Natural killer cell treated with Interleukin-12 subunit alpha and Interleukin-12 subunit beta and Interleukin-15 and Interleukin-18, amount 100 ng/mL, for 72 hours (primary cell): ENCODE measurements at regions not wholly inside any gene's neighbourhood (a gene's known extent, or its start where the extent isn't known, plus 50 kb on each side); places are given as distances from the start of the nearest gene placed in this dataset.
A peak's percentile ranks its signal among the peaks of the same experiment; 100 is the strongest.

Experiments
- ATAC-seq, 2 donors: fragments of 150-1000 bp; cut with Tn5 transposase in 1 of 2; sonication (Bioruptor Pico), chemical (Tn5 transposase) in 1 of 2; 2 replicates each; pipeline ENCODE4 v1.10.0; 2021
- DNase-seq: peaks from one replicate; pipeline ENCODE4 v3.0.0; 2022; ENCODE audit warnings: low spot score
- H3K27ac Mint-ChIP-seq, 2 donors: 1 replicate in 1 of 2; 2 replicates in 1 of 2; pipeline ENCODE4 v1.8.0; 2022; ENCODE audit warnings: mixed read lengths in 2 of 2, mild to moderate bottlenecking in 1 of 2, moderate library complexity in 1 of 2
- H3K27me3 Mint-ChIP-seq, 2 donors: 1 replicate in 1 of 2; 2 replicates in 1 of 2; pipeline ENCODE4 v1.8.0; 2022; ENCODE audit warnings: mixed read lengths in 2 of 2
- H3K36me3 Mint-ChIP-seq: one replicate; pipeline ENCODE4 v1.8.0; 2022; ENCODE audit warnings: mixed read lengths
- H3K4me1 Mint-ChIP-seq, 2 donors: 1 replicate in 1 of 2; 2 replicates in 1 of 2; pipeline ENCODE4 v1.8.0; 2022; ENCODE audit warnings: low read depth in 2 of 2, mixed read lengths in 2 of 2, mild to moderate bottlenecking in 1 of 2
- H3K4me3 Mint-ChIP-seq: one replicate; pipeline ENCODE4 v1.8.0; 2022; ENCODE audit warnings: mixed read lengths
- H3K9me3 Mint-ChIP-seq: 2 replicates; pipeline ENCODE4 v1.8.0; 2022; ENCODE audit warnings: mixed read lengths

DNA sequence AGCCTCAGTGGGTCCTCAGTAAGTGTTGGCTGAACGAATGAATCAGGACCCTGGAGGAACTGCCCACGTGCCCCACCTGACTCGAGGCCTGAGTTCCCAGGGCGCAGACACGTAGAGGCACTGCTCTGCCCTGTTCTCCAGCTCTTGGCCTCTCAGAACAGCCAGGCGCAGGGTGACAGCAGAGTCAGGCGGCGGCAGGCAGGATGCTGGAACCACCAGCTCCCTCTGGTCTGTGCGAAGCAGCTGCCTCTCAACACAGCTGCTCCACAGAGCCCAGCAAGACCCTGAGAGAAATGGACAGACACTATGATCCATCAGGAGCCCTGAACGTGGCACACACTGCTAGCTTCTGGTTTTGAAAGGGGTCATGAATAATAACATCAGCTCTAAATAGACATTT lies 53.1 kb upstream of the BCO1 start:
- H3K36me3 Mint-ChIP-seq, result no peaks in the 10 kb centered on the region
- no peak overlapping the region for H3K4me3 Mint-ChIP-seq
- no peak for DNase-seq
- H3K4me1 Mint-ChIP-seq, result no peaks in the 10 kb centered on the region
- no peaks in the 10 kb centered on the region for H3K9me3 Mint-ChIP-seq
- no peak overlapping the region for H3K27ac Mint-ChIP-seq
- H3K27me3 Mint-ChIP-seq, result peaks cover 4 to 6% of the 10 kb centered on the region in 2 donors
- ATAC-seq, result no peak

GRCh38 chr16:81181013-81181720 lies 57.3 kb upstream of the BCO1 start:
- ATAC-seq, result no peak
- Mint-ChIP-seq H3K27ac (no peak overlapping the region), H3K4me1 (no peaks in the 10 kb centered on the region), H3K36me3 (no peaks in the 10 kb centered on the region), H3K9me3 (no peaks in the 10 kb centered on the region), H3K27me3 (peaks cover 3 to 4% of the 10 kb centered on the region in 2 donors), H3K4me3 (no peak overlapping the region)
- no peak for DNase-seq

GRCh38 chr16:81180578-81180977 lies 57.9 kb upstream of the BCO1 start:
- Mint-ChIP-seq H3K4me1 (no peaks in the 10 kb centered on the region), H3K27me3 (peaks cover 4 to 9% of the 10 kb centered on the region in 2 donors), H3K36me3 (no peaks in the 10 kb centered on the region), H3K4me3 (no peak overlapping the region), H3K27ac (no peak overlapping the region), H3K9me3 (no peaks in the 10 kb centered on the region)
- DNase-seq, result no peak
- no peak for ATAC-seq

- Mint-ChIP-seq H3K4me3 (no peak overlapping the region), H3K9me3 (no peaks in the 10 kb centered on the region)
Observed at GRCh38 chr16:81179219-81179618, 59.3 kb upstream of the BCO1 start.

DNA sequence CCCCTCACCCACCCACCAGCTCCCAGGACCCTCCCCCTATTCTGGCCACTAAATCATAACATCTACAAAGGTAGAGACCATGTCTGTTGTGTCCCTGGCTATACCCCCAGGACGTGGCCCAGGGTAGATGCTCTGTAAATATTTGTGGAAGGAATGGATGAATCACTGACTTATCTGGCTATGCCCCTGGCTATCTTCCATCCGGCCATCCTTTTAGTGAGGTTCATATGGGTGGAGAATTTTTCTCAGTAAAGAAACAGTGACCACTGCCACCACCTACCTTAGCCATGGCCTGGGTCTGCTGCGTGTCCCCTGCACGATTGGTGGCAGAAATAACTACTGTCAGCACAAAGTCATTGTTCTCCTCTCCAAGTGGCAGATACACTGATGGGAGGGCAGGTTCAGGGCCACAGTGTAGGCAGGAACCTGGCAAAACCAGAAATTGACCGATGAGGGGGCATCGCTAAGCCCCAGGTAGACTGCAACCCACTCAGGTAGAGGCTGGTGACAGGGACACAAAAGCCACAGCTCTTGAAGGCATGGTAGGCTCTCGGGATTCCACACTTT lies 63.1 kb upstream of the BCO1 start:
- Mint-ChIP-seq H3K27me3 (peaks cover 6 to 12% of the 10 kb centered on the region in 2 donors), H3K4me1 (no peaks in the 10 kb centered on the region)

More at GRCh38 chr16:81179219-81179618, 59.3 kb upstream of the BCO1 start:
- Mint-ChIP-seq H3K27me3 (peaks cover 4 to 12% of the 10 kb centered on the region in 2 donors), H3K4me1 (no peaks in the 10 kb centered on the region), H3K27ac (no peak overlapping the region), H3K36me3 (no peaks in the 10 kb centered on the region)
- ATAC-seq (no peak), DNase-seq (no peak)

DNA sequence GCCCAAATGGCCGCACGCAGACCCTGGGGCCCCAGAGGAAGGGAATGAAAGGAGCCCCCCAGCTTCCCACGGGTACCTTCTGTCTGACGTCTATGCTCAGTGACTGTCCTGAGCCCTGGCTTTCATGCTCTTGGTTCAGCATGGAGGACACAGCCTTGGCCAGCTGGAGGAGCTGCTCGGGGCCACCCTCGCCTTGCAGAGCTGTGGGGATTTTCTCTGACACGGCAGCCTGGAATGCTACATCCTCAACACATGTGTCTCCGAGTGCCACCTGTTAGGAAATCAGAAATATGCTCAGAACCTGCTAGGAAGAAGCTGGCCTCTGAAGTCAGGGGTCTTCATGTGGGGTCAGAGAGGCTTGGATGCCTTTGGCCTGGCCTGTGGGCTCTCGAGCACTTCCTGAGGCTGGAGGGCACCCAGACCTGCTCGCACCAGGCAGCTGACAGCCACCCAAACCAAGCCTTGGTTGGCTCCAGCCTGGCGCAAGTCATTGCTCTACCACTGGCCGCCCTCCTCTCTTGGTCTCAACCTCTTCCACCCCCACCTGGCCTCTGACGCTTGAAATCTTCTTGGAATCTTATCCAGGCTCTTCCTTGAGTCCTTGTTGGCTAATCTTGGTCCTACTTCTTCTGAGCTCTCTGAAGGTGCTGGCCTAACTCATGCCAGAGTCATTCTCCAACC lies 63.7 kb upstream of the BCO1 start:
- Mint-ChIP-seq H3K27me3 (peaks cover 5 to 12% of the 10 kb centered on the region in 2 donors), H3K4me3 (no peak overlapping the region), H3K4me1 (no peaks in the 10 kb centered on the region), H3K9me3 (no peaks in the 10 kb centered on the region), H3K36me3 (no peaks in the 10 kb centered on the region), H3K27ac (no peak overlapping the region)
- ATAC-seq, result no peak
- no peak for DNase-seq

More for the DNA sequence above, 63.1 kb upstream of the BCO1 start:
- no peak for DNase-seq
- H3K9me3 Mint-ChIP-seq, result no peaks in the 10 kb centered on the region
- H3K4me3 Mint-ChIP-seq, result no peak overlapping the region
- H3K27ac Mint-ChIP-seq, result no peak overlapping the region
- H3K36me3 Mint-ChIP-seq, result no peaks in the 10 kb centered on the region
- no peak for ATAC-seq

GRCh38 chr16:81172769-81173658 lies 65.5 kb upstream of the BCO1 start:
- peaks cover 8 to 21% of the 10 kb centered on the region in 2 donors for H3K27me3 Mint-ChIP-seq
- H3K4me3 Mint-ChIP-seq, result no peak overlapping the region
- H3K27ac Mint-ChIP-seq, result no peak overlapping the region
- no peaks in the 10 kb centered on the region for H3K36me3 Mint-ChIP-seq
- no peaks in the 10 kb centered on the region for H3K9me3 Mint-ChIP-seq
- ATAC-seq, result no peak
- no peak for DNase-seq
- H3K4me1 Mint-ChIP-seq, result no peaks in the 10 kb centered on the region

DNA sequence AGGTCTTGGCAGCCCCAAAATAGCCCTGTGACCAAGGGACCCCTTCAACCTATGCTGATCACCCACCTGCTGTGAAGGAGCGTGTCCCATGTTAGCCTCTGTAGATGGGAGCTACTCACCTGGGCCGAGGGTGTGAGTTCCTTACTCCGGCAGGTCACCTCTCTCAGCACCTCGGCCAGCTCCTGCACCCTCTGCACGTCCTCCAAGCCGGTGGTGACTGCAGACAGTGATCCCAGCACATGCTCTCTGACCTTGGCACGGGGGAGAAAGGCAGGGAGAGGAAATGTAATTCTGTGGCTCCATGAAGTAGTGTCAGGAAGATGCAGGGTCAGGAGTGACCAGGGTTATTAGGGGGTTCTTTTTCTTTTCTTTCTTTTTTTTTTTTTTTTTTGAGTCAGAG lies 67.7 kb upstream of the BCO1 start:
- no peaks in the 10 kb centered on the region for H3K36me3 Mint-ChIP-seq
- H3K27ac Mint-ChIP-seq, result no peak overlapping the region
- ATAC-seq, result no peak

GRCh38 chr16:81168406-81168805 lies 70.1 kb upstream of the BCO1 start:
- no peaks in the 10 kb centered on the region for H3K9me3 Mint-ChIP-seq
- no peak for DNase-seq
- H3K27me3 Mint-ChIP-seq, result peaks cover 10 to 19% of the 10 kb centered on the region in 2 donors
- ATAC-seq, result no peak
- H3K4me3 Mint-ChIP-seq, result no peak overlapping the region
- no peak overlapping the region for H3K27ac Mint-ChIP-seq
- no peaks in the 10 kb centered on the region for H3K36me3 Mint-ChIP-seq
- H3K4me1 Mint-ChIP-seq, result no peaks in the 10 kb centered on the region

More for the DNA sequence above, 67.7 kb upstream of the BCO1 start:
- Mint-ChIP-seq H3K9me3 (no peaks in the 10 kb centered on the region), H3K4me1 (no peaks in the 10 kb centered on the region), H3K4me3 (no peak overlapping the region), H3K27me3 (peaks cover 10 to 24% of the 10 kb centered on the region in 2 donors)
- no peak for DNase-seq

GRCh38 chr16:81167851-81168250 lies 70.6 kb upstream of the BCO1 start:
- H3K9me3 Mint-ChIP-seq, result no peaks in the 10 kb centered on the region
- no peak for DNase-seq
- no peaks in the 10 kb centered on the region for H3K36me3 Mint-ChIP-seq
- ATAC-seq, result no peak
- H3K4me1 Mint-ChIP-seq, result no peaks in the 10 kb centered on the region
- H3K27ac Mint-ChIP-seq, result no peak overlapping the region
- no peak overlapping the region for H3K4me3 Mint-ChIP-seq
- H3K27me3 Mint-ChIP-seq, result peaks cover 10 to 19% of the 10 kb centered on the region in 2 donors

- H3K27me3 Mint-ChIP-seq, result peaks cover 10 to 19% of the 10 kb centered on the region in 2 donors
- H3K9me3 Mint-ChIP-seq, result no peaks in the 10 kb centered on the region
- no peaks in the 10 kb centered on the region for H3K36me3 Mint-ChIP-seq
- no peak overlapping the region for H3K27ac Mint-ChIP-seq
- DNase-seq (no peak), ATAC-seq (no peak)
- H3K4me3 Mint-ChIP-seq, result no peak overlapping the region
- no peaks in the 10 kb centered on the region for H3K4me1 Mint-ChIP-seq
Observed at GRCh38 chr16:81166417-81167300, 70.5 kb upstream of the GCSH start.

GRCh38 chr16:81165411-81166097 lies 69.4 kb upstream of the GCSH start:
- no peak overlapping the region for H3K4me3 Mint-ChIP-seq
- no peaks in the 10 kb centered on the region for H3K9me3 Mint-ChIP-seq
- no peak overlapping the region for H3K27ac Mint-ChIP-seq
- H3K27me3 Mint-ChIP-seq, result peaks cover 7 to 19% of the 10 kb centered on the region in 2 donors
- H3K4me1 Mint-ChIP-seq, result no peaks in the 10 kb centered on the region
- no peaks in the 10 kb centered on the region for H3K36me3 Mint-ChIP-seq
- DNase-seq (no peak), ATAC-seq (peak; percentile 35 to 48)
